ENCODE measurements at regions not wholly inside any gene's neighbourhood (a gene's known extent, or its start where the extent isn't known, plus 50 kb on each side); places are given as distances from the start of the nearest gene placed in this dataset.

GRCh38 chr11:134576286-134576685, 164.2 kb upstream of the B3GAT1 start:
- no peak for DNase-seq (ENCODE audit: low read depth)

GRCh38 chr11:134575504-134576230, 163.6 kb upstream of the B3GAT1 start:
- no peak for DNase-seq (ENCODE audit: low read depth)

- DNase-seq (ENCODE audit: low read depth) = no peak
Measured at GRCh38 chr11:134574947-134575346, 162.9 kb upstream of the B3GAT1 start.

GRCh38 chr11:134574425-134574824, 162.4 kb upstream of the B3GAT1 start:
- DNase-seq (ENCODE audit: low read depth) = no peak

- no peak for DNase-seq (ENCODE audit: low read depth)
Measured at GRCh38 chr11:134573857-134574256, 161.8 kb upstream of the B3GAT1 start.

GRCh38 chr11:134572741-134573675, 161.0 kb upstream of the B3GAT1 start:
- DNase-seq (ENCODE audit: low read depth) = no peak

GRCh38 chr11:134571301-134571700, 159.3 kb upstream of the B3GAT1 start:
- DNase-seq (ENCODE audit: low read depth) = no peak

- no peak for DNase-seq (ENCODE audit: low read depth)
Measured at GRCh38 chr11:134569195-134569594, 157.2 kb upstream of the B3GAT1 start.

GRCh38 chr11:134566311-134566710, 154.3 kb upstream of the B3GAT1 start:
- no peak for DNase-seq (ENCODE audit: low read depth)

- no peak for DNase-seq (ENCODE audit: low read depth)
Measured at GRCh38 chr11:134565343-134565891, 153.4 kb upstream of the B3GAT1 start.

GRCh38 chr11:134564472-134565200, 152.6 kb upstream of the B3GAT1 start:
- no peak for DNase-seq (ENCODE audit: low read depth)

- no peak for DNase-seq (ENCODE audit: low read depth)
Measured at GRCh38 chr11:134562941-134563471, 151.0 kb upstream of the B3GAT1 start.

GRCh38 chr11:134562196-134562595, 150.2 kb upstream of the B3GAT1 start:
- DNase-seq (ENCODE audit: low read depth) = no peak

- DNase-seq (ENCODE audit: low read depth) = no peak
Measured at GRCh38 chr11:134561331-134561720, 149.3 kb upstream of the B3GAT1 start.

- DNase-seq (ENCODE audit: low read depth) = no peak
Measured at GRCh38 chr11:134560566-134561330, 148.7 kb upstream of the B3GAT1 start.

GRCh38 chr11:134560066-134560465, 148.0 kb upstream of the B3GAT1 start:
- no peak for DNase-seq (ENCODE audit: low read depth)

- no peak for DNase-seq (ENCODE audit: low read depth)
Measured at GRCh38 chr11:134559602-134559962, 147.5 kb upstream of the B3GAT1 start.

- no peak for DNase-seq (ENCODE audit: low read depth)
Measured at GRCh38 chr11:134558916-134559601, 147.0 kb upstream of the B3GAT1 start.

- no peak for DNase-seq (ENCODE audit: low read depth)
Measured at GRCh38 chr11:134558258-134558835, 146.3 kb upstream of the B3GAT1 start.

- no peak for DNase-seq (ENCODE audit: low read depth)
Measured at GRCh38 chr11:134557571-134558257, 145.7 kb upstream of the B3GAT1 start.
